ENCODE measurements at regions not wholly inside any gene's neighbourhood (a gene's known extent, or its start where the extent isn't known, plus 50 kb on each side); places are given as distances from the start of the nearest gene placed in this dataset.

- TF ChIP-seq CTCF (IDR thresholded peaks at IDR 0.05) (no peak), MAX (IDR thresholded peaks at IDR 0.05; ENCODE audit: low read depth) (no peak), POLR2AphosphoS5 (IDR thresholded peaks at IDR 0.05; ENCODE audit: low read depth, low read length) (no peak), REST (IDR thresholded peaks at IDR 0.05; ENCODE audit: low read depth, low read length) (no peak)
These were observed 54.9 kb upstream of the ANTXR2 start for GRCh38 chr4:80127870-80128419.
